ENCODE measurements at regions not wholly inside any gene's neighbourhood (a gene's known extent, or its start where the extent isn't known, plus 50 kb on each side); places are given as distances from the start of the nearest gene placed in this dataset.
"Not testable (repeated sequence)": the region's sequence is repeated elsewhere in the genome, so short reads cannot be mapped to it uniquely, and the experiment has no call there.

- no peak overlapping the region for H3K4me3 ChIP-seq (ENCODE audit: control insufficient read depth, low read depth, low read length)
- no peak for DNase-seq (ENCODE audit: low read depth)
- no peak for TF ChIP-seq CTCF (IDR thresholded peaks at IDR 0.05; ENCODE audit: control insufficient read depth, insufficient read depth, low read depth, low read length, missing control alignments)
Measured at GRCh38 chr5:90325093-90325492, 84.5 kb downstream of the CETN3 start.

- not testable (repeated sequence) for H3K4me3 ChIP-seq (ENCODE audit: control insufficient read depth, low read depth, low read length); DNase-seq (ENCODE audit: low read depth)
Measured at GRCh38 chr5:90320348-90320747, 89.2 kb downstream of the CETN3 start.

- no peak overlapping the region for H3K4me3 ChIP-seq (ENCODE audit: control insufficient read depth, low read depth, low read length)
- no peak for TF ChIP-seq CTCF (IDR thresholded peaks at IDR 0.05; ENCODE audit: control insufficient read depth, insufficient read depth, low read depth, low read length, missing control alignments)
- DNase-seq (ENCODE audit: low read depth) = no peak
Measured at GRCh38 chr5:90312027-90312426, 97.5 kb downstream of the CETN3 start.

GRCh38 chr5:90311401-90311800 lies 98.2 kb downstream of the CETN3 start:
- H3K4me3 ChIP-seq (ENCODE audit: control insufficient read depth, low read depth, low read length) = no peak overlapping the region
- no peak for DNase-seq (ENCODE audit: low read depth)
- TF ChIP-seq CTCF (IDR thresholded peaks at IDR 0.05; ENCODE audit: control insufficient read depth, insufficient read depth, low read depth, low read length, missing control alignments) = no peak

- no peak overlapping the region for H3K4me3 ChIP-seq (ENCODE audit: control insufficient read depth, low read depth, low read length)
- TF ChIP-seq CTCF (IDR thresholded peaks at IDR 0.05; ENCODE audit: control insufficient read depth, insufficient read depth, low read depth, low read length, missing control alignments) = no peak
Measured at GRCh38 chr5:90308787-90309585, 100.6 kb downstream of the CETN3 start.

GRCh38 chr5:90307782-90308181 lies 101.8 kb downstream of the CETN3 start:
- DNase-seq (ENCODE audit: low read depth) = no peak
- H3K4me3 ChIP-seq (ENCODE audit: control insufficient read depth, low read depth, low read length) = no peak overlapping the region
- TF ChIP-seq CTCF (IDR thresholded peaks at IDR 0.05; ENCODE audit: control insufficient read depth, insufficient read depth, low read depth, low read length, missing control alignments) = no peak

More at GRCh38 chr5:90308787-90309585, 100.6 kb downstream of the CETN3 start:
- no peak for DNase-seq (ENCODE audit: low read depth)

GRCh38 chr5:90307322-90307721 lies 102.2 kb downstream of the CETN3 start:
- no peak for DNase-seq (ENCODE audit: low read depth)
- no peak for TF ChIP-seq CTCF (IDR thresholded peaks at IDR 0.05; ENCODE audit: control insufficient read depth, insufficient read depth, low read depth, low read length, missing control alignments)
- no peak overlapping the region for H3K4me3 ChIP-seq (ENCODE audit: control insufficient read depth, low read depth, low read length)

All from AG09309 (cell line).